Hematopoietic multipotent progenitor cell treated with erythropoietin and hydrocortisone succinate and interleukin-3 and kit ligand, for 4 days (in vitro differentiated cells): ENCODE measurements at regions not wholly inside any gene's neighbourhood (a gene's known extent, or its start where the extent isn't known, plus 50 kb on each side); places are given as distances from the start of the nearest gene placed in this dataset.

Experiments
- DNase-seq: peaks from one replicate; pipeline ENCODE4 v3.0.0-alpha.2; 2015

- DNase-seq = no peak
Observed at GRCh38 chr17:68737761-68738443, 136.7 kb upstream of the FAM20A start.

GRCh38 chr17:68734931-68735330, 133.8 kb upstream of the FAM20A start:
- no peak for DNase-seq

GRCh38 chr17:68734187-68734900, 133.2 kb upstream of the FAM20A start:
- no peak for DNase-seq

GRCh38 chr17:68733241-68734176, 132.3 kb upstream of the FAM20A start:
- peak; percentile 16 for DNase-seq

- peak; percentile 34 for DNase-seq
Observed at GRCh38 chr17:68732301-68732749, 131.2 kb upstream of the FAM20A start.

GRCh38 chr17:68731465-68731864, 130.3 kb upstream of the FAM20A start:
- DNase-seq = no peak

- no peak for DNase-seq
Observed at GRCh38 chr17:68719431-68719830, 118.3 kb upstream of the FAM20A start.

GRCh38 chr17:68718926-68719325, 117.8 kb upstream of the FAM20A start:
- DNase-seq = no peak

GRCh38 chr17:68718465-68718864, 117.3 kb upstream of the FAM20A start:
- DNase-seq = no peak

- no peak for DNase-seq
Observed at GRCh38 chr17:68714676-68715075, 113.5 kb upstream of the FAM20A start.

GRCh38 chr17:68711858-68712257, 110.7 kb upstream of the FAM20A start:
- no peak for DNase-seq

- DNase-seq = no peak
Observed at GRCh38 chr17:68710976-68711375, 109.8 kb upstream of the FAM20A start.

GRCh38 chr17:68710035-68710780, 109.0 kb upstream of the FAM20A start:
- no peak for DNase-seq

- DNase-seq = no peak
Observed at GRCh38 chr17:68709461-68709860, 108.3 kb upstream of the FAM20A start.

- no peak for DNase-seq
Observed at GRCh38 chr17:68707031-68707430, 105.9 kb upstream of the FAM20A start.

- no peak for DNase-seq
Observed at GRCh38 chr17:68706356-68706920, 105.3 kb upstream of the FAM20A start.

GRCh38 chr17:68705714-68706076, 104.5 kb upstream of the FAM20A start:
- no peak for DNase-seq

- DNase-seq = peak; percentile 4
Observed at GRCh38 chr17:68704871-68705713, 103.9 kb upstream of the FAM20A start.

GRCh38 chr17:68701046-68701445, 99.9 kb upstream of the FAM20A start:
- DNase-seq = no peak

- DNase-seq = no peak
Observed at GRCh38 chr17:68700421-68700820, 99.3 kb upstream of the FAM20A start.

GRCh38 chr17:68699936-68700335, 98.8 kb upstream of the FAM20A start:
- DNase-seq = no peak
